ENCODE measurements at regions not wholly inside any gene's neighbourhood (a gene's known extent, or its start where the extent isn't known, plus 50 kb on each side); places are given as distances from the start of the nearest gene placed in this dataset.
"Not testable (repeated sequence)": the region's sequence is repeated elsewhere in the genome, so short reads cannot be mapped to it uniquely, and the experiment has no call there.

DNA sequence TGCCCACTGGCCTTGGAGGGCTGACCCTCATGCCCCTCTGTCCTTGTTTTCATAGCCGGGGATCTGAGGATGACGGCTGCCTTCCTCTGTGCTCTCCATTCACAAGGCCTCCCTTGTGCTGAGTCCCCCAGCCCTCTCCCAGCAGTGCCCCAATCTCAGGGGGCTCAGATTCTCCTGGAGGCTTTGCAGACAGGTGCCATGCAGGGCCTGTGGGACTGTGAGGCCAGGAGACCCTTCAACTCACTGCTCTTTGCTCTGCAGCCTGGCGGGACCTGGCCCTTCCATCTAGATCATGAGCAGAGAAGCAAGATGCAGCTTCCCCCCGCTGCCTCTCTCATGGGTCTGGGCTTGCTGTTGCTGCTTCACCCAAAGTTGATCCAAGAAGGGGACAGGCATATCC, 356.0 kb downstream of the BCL11B start:
- no peak for DNase-seq (ENCODE audit: low spot score)

DNA sequence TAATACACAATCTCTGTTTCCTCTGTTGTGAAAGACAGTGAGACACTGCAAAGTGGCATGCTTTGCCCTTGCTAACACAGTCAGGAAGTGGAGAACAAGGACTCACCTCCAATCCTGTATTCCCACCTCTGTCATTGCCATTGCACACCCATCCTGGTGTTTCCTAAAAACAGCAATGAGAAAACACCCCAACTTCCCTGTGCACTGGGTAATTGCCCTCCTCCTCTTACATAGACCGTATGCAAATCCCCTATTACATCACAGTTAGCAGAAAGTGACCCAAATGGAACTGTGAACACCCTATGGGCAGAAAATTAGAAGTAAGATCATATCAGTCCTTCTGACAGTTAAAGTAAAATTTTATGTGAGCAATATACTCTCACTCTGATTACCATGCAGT, 355.5 kb downstream of the BCL11B start:
- no peak for DNase-seq (ENCODE audit: low spot score)

DNA sequence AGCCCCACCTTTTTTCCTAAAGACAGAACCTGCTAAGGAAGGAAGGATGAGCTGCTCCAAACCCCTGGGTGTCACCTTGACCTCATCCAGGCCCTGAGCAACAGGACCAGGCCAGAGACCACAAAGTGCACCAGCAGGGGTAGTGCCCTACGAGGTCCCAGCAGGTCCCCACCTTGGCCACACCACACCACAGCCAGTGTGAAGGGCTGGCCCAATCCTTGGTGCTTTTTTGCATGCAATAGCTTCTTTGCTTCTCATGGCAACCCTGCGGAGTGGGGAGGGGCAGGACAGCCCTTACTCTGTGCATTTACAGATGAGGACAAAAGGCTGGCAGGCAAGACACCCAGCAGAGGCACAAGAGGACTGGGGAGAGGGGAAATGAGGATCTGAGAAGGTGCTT, 352.6 kb downstream of the BCL11B start:
- DNase-seq (ENCODE audit: low spot score), result peak; percentile 28

DNA sequence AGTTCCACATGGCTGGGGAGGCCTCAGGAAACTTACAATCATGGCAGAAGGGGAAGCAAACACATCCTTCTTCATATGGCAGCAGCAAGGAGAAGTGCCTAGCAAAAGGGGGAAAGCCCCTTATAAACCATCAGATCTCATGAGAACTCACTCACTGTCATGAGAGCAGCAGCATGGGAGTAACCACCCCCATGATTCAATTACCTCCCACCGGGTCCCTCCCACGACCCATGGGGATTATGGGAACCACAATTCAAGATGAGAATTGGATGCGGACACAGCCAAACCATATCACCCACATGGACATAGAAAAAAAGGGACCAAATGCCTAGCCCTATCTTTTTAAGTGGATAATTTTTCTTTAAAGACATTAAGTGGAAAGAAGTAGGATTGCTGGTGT, 350.7 kb downstream of the BCL11B start:
- DNase-seq (ENCODE audit: low spot score), result peak; percentile 26

DNA sequence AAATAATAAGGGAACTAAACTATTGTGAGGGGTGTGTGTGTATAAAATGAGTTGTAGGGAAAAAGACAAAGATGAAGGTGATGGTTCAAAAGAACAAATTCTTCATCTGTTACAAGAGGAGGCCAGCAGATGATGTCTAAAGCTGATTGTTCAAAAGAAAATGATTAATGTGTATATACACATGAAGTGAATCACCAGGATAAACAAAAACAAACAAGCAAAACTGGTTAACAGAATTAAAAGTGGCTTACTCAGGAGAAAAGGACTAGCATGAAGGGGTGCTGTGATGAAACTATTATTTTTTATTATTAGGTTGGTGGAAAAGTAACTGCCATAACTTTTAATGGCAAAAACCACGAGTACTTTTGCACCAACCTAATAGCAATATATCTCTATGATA, 348.4 kb downstream of the BCL11B start:
- DNase-seq (ENCODE audit: low spot score), result no peak

DNA sequence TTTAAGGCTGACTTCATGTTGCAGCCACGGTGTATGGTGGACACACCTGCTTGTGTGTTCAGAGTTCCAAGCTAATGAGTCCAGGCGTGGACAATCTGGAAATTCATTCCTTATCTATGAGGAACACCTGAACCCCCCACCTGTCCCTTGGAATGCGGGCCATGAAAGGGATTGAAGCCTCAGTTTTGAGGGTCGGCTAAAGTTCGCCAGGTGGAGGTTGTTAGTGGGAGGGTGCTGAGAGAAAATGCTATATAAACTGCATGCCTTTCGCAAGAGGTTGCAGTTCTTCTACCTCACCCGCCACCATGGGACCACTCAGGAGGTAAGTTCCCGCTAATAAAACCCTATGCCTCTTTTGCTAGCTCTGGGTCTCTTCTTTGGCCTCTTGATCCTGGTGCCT, 348.0 kb downstream of the BCL11B start:
- DNase-seq (ENCODE audit: low spot score), result peak; percentile 8

DNA sequence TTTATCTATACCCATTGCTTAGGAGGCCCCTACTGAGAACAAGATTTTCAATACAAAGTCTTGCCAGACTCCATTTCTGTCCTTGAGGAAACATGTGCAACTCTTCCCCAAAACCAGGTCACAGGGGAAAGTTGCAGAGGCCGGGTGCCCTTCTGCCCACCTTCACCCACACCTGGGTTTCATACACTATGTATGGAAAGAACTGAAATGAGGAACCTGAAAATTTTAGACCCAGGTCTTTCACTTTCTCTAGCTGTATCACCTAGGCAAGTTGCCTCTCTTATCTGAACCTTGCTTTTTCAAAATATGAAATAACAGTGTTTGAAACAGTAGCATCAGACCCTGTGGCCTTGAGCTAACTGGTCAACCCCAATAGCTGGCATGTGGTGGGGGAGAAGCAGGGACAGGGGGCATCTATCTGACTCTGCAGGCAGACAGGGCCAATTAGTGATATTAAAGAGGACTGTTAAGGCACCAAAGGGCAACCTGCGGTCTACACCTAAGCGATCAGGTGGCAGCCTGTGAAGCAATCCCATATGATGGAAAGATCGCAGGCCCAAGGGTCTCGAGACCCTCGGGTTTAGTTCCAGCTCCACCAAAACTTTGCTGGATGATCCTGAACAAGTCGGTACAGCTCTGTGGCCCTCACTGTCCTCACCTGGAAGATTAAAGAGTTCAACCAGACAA, 346.5 kb downstream of the BCL11B start:
- peak; percentile 25 for DNase-seq (ENCODE audit: low spot score)

DNA sequence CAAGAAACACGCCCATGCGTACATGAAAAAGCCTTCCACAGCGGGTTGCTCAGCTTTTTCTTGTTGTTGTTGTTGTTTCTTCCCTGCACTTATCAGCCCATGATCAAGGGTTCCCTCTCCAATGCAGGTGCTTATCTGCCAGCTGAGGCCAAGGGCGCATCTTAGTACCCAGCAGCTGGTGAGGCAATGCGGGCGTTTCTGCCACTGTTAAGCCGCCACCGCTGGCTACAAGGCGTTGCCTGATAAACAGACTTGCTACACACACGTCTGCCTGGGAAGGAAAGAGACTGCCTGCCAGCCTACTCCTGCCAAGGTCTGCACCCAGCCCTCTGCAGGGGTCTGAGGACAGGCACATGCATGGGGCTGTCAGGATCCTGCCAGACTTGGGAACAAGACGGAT, 345.9 kb downstream of the BCL11B start:
- peak; percentile 57 for DNase-seq (ENCODE audit: low spot score)

DNA sequence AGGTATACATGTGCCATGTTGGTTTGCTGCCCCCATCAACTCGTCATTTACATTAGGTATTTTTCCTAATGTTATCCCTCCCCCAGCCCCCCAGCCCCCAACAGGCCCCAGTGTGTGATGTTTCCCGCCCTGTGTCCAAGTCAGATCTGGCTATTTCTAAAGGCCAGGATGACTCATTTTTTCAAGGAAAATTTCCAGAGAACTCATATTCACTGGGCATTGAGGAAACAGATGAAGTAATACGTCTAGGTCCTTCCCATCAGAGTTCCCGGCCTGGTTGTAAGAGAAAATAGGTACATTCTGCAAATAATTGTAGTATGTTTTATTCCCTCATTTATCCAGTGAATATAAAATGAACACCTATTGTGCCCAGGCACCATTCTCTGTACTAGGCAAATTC, 345.2 kb downstream of the BCL11B start:
- DNase-seq (ENCODE audit: low spot score), result no peak

DNA sequence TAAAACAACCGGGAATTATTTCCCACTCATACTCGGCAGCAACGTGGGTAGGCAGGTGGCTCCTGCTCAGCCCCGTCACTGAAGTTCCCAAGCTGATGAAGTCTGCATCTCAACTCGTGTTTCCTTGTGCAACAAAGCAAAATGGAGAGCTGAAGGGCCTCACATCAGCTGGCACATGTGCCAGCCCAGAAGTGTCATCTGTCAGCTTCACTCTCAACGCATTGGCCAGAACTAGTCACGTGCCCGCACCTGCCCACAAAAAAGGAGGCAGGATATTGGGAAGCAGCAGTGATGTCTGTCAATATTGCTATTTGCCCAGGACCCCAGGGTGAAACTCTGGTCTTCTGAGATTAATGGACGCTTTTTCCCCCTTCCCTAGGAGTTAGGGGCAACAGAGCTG, 344.0 kb downstream of the BCL11B start:
- peak; percentile 28 for DNase-seq (ENCODE audit: low spot score)

DNA sequence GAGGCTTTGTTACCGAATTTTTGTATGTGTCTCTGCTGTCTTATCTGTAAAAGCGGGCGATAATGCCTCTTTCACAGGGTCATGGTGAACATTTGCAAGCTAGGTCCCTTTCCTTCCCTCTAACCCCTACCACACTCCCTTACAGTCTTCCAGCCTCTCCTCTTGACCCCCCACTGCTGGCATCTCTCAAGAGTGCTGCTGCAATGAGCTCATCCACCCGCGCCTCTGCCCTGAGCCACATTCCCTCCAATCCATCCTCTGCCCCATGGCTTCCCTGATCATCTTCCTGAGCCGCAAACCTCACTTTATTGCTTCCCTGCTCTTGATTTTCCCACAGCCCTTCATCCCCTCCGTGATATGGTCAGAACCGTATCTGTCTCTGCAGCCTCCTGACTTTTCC, 343.6 kb downstream of the BCL11B start:
- DNase-seq (ENCODE audit: low spot score), result peak; percentile 8

DNA sequence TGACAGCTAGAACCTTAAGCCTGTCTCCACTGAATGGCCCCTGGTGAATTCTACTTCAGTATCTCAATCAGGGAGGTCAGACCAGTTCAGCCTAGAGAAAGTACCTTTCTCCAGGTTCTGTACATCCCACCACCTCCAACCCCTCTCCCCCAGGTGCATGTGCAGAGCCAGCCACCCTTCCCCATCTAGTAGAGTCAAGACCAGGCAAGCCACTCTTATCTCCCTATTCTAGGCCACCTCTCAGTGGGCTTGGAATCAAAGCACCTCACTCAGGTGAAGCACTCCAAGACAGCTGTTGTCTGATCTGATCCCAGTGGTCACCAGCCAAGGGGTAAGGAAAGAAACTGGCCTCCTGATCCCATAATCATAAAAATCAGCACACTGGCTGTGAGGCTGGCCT, 340.9 kb downstream of the BCL11B start:
- DNase-seq (ENCODE audit: low spot score), result no peak

DNA sequence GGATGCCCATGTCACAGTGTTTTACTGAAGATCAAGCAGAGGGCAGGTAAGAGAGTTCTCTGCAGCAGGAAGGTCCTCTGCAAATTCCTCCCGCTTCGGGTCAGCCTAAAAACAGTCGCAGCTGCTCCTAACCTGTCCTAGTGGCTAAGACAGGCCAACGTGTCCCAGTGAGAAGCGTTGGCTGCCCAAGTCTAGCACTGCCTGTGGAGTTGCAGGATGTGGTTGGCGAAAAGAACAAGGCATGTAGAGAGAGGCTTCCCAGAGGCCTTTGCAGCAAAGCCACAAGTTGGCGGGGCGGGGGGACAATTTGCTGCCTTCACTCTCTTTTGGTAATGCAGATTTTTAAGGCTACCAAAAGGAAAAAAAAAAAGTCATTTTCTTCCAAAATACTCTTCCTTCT, 340.1 kb downstream of the BCL11B start:
- DNase-seq (ENCODE audit: low spot score), result peak; percentile 47

DNA sequence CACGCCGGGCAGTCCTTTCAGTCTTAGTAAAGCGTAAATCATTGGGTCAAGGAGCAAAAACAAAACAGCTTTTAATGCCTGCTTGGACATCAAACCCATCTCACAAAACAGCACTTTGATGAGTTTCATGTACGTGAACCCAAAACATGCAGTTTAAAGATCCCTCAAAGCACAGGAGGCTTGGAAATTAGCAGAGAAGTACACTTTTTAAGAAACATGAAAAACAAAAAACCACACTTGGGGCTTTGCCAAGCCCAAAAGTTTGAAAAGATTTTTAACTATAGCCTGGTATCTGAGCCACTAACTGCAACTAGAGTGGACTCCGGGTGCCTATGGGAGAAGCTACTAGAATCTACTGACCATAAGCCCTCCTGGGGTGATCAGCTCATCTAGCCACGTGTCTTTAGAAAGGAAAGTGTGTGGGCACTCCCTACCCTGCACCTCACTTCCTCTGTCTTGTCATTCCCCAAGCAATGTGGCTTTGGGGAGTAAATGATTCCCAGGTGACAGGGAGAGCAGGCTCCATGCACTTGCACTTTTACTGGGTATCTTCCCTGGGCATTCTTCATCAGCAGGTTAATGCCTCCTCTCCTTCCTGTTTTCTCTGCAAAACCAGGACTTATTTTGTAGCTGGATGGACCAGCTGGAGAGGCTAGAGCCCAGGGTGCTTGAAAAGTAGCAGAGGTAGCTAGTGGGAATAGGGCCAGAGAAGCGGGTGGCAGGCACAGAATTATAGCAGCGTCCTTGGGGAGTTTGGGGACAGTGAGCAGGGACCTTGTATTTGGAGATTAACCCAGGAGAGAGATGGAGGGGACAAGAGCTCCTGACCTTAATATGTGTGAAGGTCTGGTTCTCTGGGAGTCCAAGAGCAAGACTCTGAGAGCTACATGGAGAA, 339.3 kb downstream of the BCL11B start:
- no peak for DNase-seq (ENCODE audit: low spot score)

DNA sequence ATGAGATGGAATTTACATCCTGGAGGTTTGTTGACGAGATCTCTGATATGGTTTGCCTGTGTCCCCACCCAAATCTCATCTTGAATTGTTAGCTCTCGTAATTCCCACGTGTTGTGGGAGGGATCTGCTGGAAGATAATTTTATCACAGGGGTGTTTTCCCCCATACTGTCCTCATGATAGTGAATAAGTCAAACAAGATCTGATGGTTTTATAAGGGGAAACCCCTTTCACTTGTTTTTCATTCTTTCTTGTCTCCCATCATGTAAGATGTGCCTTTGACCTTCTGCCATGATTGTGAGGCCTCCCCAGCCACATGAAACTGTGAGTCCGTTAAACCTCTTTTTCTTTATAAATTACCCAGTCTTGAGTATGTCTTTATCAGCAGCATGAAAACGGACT, 337.4 kb downstream of the BCL11B start:
- not testable (repeated sequence) for DNase-seq (ENCODE audit: low spot score)

DNA sequence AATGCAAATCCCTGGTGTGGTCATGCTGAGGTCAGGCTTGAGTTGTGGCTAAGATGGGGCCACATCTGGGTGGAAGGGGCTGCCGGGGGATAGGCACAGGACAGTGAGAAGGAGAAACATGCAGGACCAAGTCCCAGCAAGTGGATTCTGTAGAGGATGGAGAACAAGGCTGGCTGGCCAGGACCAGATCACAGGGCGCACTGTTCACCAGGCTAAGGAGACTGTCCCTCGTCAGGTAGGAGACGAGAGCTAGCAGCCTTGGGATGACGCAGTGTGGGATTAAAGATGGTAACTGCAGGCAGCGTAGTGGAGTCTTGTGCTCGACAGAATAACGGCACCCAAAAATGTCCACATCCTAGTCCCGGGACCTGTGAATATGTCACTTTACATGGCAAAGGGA, 336.1 kb downstream of the BCL11B start:
- DNase-seq (ENCODE audit: low spot score), result no peak

DNA sequence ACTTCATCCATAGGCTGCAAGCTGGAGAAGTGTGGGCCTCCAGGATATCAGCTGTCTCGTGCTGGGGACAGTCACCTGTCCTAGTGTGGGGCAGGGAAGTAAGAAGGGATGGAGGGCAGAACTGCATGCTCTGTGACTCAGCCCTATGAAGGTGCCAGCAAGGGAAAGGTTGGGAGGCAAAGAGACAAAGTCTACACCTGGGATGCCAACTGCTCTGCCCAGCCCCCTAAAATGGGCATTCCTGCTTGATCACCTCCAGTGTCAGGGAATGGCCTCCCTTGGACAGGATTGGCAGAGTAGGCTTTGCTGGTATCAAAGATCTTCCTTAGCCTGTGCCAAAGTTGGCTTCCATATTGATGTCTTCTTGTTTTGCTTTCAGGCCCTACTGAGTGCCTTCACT, 335.0 kb downstream of the BCL11B start:
- DNase-seq (ENCODE audit: low spot score), result no peak

DNA sequence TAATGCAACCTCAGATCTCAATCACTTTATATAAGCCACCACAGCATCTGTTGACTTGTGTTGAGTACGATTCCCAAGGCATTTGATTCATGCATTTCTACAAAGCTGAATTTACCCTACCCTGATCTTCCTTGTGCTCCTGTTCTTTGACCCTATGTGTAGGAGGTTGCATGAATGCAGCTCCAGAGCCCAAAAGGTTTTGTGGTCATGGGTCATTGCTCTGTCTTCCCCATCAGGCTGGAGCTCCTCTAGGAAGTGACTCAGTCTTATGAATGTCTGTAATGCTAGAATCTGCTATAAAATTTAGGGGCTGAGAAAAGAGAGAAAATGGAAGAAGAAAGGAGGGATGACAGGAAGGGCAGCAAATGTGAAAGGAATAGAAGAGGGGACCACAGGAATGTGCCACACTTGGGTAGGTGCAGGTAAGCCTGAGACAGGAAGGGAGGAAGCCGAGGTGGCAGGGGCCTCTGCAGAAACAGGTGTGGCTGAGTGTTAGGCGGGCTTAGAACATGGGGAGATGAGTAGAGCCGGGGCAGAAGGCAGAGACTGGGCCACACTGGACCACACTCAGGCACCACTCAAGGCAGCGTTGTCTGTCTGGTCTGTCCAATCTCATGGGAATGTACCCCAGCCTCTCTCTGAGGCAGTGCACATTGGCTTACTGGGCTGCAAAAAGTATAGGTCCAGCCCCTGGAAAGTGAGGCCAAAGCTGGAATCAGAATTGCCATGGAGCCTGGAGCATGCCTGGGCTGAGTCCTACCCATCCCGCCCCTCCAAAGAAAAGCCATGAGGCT, 334.1 kb downstream of the BCL11B start:
- DNase-seq (ENCODE audit: low spot score), result no peak

DNA sequence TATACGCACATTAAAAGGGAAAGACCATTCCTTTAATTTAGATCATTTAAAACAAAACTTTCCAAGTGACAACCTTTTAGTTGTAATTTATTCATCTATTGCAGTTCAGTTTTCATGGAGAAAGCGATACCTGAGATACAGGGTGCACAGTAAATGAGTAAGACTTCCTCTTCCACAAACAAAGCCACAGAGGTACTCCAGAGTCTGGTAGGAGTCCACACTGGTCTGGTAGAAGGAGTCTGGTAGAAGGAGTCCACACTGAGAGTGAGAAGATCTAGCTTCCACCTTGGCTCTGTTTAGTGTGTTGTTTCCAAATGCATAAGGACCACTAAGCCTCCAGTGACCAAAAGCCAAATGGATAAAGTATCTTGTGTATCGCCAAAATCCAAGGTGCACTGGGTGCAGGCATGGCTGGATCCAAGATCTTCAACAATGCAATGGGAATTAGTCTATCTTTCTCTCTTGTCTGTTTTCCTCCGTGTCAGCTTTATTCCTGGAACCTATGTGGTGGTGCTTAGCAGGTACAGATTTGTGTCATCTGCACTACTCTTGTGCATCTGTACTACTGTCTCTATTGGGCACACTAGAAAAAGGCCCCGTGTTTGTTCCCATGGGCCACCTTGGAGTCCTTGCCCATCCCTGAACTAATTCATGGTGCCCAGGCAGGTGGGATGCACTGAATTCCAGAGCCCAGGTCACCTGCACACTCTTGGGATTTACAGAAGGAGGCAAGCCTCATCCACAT, 331.1 kb downstream of the BCL11B start:
- no peak for DNase-seq (ENCODE audit: low spot score)

DNA sequence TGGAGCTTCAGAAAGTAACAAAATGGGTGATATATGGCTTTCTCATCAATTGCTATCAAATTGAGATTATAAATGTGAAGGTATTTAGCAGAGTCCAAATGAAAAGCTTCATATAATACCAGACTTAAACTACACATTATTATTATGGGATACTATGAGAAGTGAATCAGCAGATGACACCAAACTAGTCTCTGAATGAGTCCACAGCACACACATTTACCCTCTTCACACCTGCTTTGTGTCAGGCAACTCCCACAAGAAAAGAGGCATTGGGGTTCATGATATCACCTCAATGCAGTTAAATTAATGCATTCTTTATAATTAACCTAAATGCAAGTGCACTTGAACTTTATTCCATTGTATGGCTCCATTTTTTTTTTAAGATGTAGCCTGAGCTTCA, 330.5 kb downstream of the BCL11B start:
- DNase-seq (ENCODE audit: low spot score), result no peak

DNA sequence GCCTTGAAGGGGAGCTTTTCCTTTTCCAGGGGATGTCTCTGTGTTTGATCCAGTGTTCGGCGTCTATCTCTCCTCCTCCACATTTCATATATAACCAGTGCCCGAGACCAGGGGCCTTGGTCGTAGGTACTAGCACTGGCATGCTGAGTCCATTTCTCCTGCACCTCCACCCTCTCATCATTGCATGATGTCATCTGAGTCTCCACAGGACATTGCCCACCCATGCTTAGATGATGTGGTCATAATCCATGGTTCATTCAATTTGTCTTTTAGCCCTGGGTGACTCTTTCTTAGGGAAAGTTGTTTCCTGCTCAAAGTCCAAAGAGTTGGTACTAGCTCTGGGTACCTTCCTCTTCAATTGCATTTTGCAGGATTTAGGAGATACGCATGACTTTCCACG, 328.1 kb downstream of the BCL11B start:
- DNase-seq (ENCODE audit: low spot score), result no peak

DNA sequence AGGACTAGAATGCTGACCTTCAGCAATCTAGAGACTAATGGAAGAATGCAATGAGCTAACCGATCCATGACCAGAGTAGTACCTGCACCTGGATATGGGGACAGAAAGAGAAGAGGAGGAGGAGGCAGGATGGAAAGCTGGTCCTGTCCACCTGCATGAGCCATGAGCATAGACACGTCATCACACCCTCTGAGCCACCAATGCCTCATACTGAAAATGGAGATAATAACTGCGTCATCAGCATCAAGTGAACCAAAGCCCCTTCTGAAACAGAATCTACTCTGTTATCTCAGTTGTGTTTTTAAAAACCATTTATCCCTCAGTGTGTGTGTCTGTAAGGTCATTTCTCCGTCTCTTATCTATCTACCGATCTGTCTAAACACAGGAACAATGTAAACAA, 327.0 kb downstream of the BCL11B start:
- no peak for DNase-seq (ENCODE audit: low spot score)

All from left forelimb (tissue), 1 donor.